ENCODE measurements at regions not wholly inside any gene's neighbourhood (a gene's known extent, or its start where the extent isn't known, plus 50 kb on each side); places are given as distances from the start of the nearest gene placed in this dataset.
"Not testable (repeated sequence)": the region's sequence is repeated elsewhere in the genome, so short reads cannot be mapped to it uniquely, and the experiment has no call there.

DNA sequence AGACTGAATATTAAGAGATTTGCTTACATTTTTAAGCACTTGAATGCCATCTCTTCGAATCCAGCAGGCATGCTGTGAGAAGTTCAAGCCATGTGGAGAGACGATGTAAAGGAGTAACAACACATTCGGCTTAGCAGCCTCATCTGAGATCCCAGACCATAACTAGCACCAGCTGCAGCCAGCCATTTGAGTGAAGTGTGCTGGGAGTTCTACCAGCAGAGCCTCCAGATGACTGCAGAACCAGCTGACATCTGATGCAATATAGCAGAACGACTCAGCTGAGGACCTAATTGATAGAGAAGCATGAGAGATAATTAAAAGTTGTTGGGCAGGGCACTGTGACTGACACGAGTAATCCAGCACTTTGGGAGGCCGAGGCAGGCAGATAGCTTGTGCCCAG is 98.2 kb upstream of the NOX4 start:
- TF ChIP-seq, protein P1, sequence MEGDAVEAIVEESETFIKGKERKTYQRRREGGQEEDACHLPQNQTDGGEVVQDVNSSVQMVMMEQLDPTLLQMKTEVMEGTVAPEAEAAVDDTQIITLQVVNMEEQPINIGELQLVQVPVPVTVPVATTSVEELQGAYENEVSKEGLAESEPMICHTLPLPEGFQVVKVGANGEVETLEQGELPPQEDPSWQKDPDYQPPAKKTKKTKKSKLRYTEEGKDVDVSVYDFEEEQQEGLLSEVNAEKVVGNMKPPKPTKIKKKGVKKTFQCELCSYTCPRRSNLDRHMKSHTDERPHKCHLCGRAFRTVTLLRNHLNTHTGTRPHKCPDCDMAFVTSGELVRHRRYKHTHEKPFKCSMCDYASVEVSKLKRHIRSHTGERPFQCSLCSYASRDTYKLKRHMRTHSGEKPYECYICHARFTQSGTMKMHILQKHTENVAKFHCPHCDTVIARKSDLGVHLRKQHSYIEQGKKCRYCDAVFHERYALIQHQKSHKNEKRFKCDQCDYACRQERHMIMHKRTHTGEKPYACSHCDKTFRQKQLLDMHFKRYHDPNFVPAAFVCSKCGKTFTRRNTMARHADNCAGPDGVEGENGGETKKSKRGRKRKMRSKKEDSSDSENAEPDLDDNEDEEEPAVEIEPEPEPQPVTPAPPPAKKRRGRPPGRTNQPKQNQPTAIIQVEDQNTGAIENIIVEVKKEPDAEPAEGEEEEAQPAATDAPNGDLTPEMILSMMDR (IDR thresholded peaks at IDR 0.05): not testable (repeated sequence)
- TF ChIP-seq EZH2 (IDR thresholded peaks at IDR 0.05): not testable (repeated sequence)
